ENCODE measurements at regions not wholly inside any gene's neighbourhood (a gene's known extent, or its start where the extent isn't known, plus 50 kb on each side); places are given as distances from the start of the nearest gene placed in this dataset.

GRCh38 chr3:1902416-1902815 lies 196.2 kb upstream of the CNTN4 start:
- TF ChIP-seq CTCF (IDR thresholded peaks at IDR 0.05) (no peak), POLR2A (IDR thresholded peaks at IDR 0.05) (no peak)

Data from right lobe of liver (tissue), 4 donors.